GM19438 (cell line): ENCODE measurements at regions not wholly inside any gene's neighbourhood (a gene's known extent, or its start where the extent isn't known, plus 50 kb on each side); places are given as distances from the start of the nearest gene placed in this dataset.
A peak's percentile ranks its signal among the peaks of the same experiment; 100 is the strongest.

Experiments used
- ATAC-seq: cut with Tn5 transposase; IDR thresholded peaks from one replicate; pipeline ENCODE4 v1.9.1; 2021; ENCODE audit warnings: low read depth; ENCODE audit not compliant: unreplicated experiment

- no peak for ATAC-seq
Observed at GRCh38 chr3:106204160-106204868, 335.5 kb upstream of the CBLB start.

GRCh38 chr3:106206146-106206545 lies 337.3 kb upstream of the CBLB start:
- peak; percentile 84 for ATAC-seq

- no peak for ATAC-seq
Observed at GRCh38 chr3:106206613-106207012, 337.8 kb upstream of the CBLB start.

GRCh38 chr3:106208251-106208650 lies 339.4 kb upstream of the CBLB start:
- ATAC-seq: no peak

- no peak for ATAC-seq
Observed at GRCh38 chr3:106208967-106209366, 340.2 kb upstream of the CBLB start.

- ATAC-seq: no peak
Observed at GRCh38 chr3:106209482-106209881, 340.7 kb upstream of the CBLB start.

- ATAC-seq: no peak
Observed at GRCh38 chr3:106210923-106211322, 342.1 kb upstream of the CBLB start.

GRCh38 chr3:106212665-106213222 lies 343.9 kb upstream of the CBLB start:
- no peak for ATAC-seq

- no peak for ATAC-seq
Observed at GRCh38 chr3:106213954-106214353, 345.1 kb upstream of the CBLB start.

- no peak for ATAC-seq
Observed at GRCh38 chr3:106214641-106215040, 345.8 kb upstream of the CBLB start.

GRCh38 chr3:106215047-106215446 lies 346.2 kb upstream of the CBLB start:
- no peak for ATAC-seq

GRCh38 chr3:106217745-106218144 lies 348.9 kb upstream of the CBLB start:
- no peak for ATAC-seq

GRCh38 chr3:106227068-106227467 lies 358.3 kb upstream of the CBLB start:
- no peak for ATAC-seq

- ATAC-seq: no peak
Observed at GRCh38 chr3:106228271-106228670, 359.5 kb upstream of the CBLB start.

GRCh38 chr3:106229495-106230278 lies 360.9 kb upstream of the CBLB start:
- ATAC-seq: no peak

GRCh38 chr3:106231086-106231485 lies 362.3 kb upstream of the CBLB start:
- no peak for ATAC-seq

GRCh38 chr3:106232956-106233355 lies 364.1 kb upstream of the CBLB start:
- ATAC-seq: no peak

GRCh38 chr3:106239195-106239697 lies 370.4 kb upstream of the CBLB start:
- no peak for ATAC-seq

GRCh38 chr3:106241593-106241992 lies 372.8 kb upstream of the CBLB start:
- no peak for ATAC-seq

GRCh38 chr3:106242781-106243180 lies 374.0 kb upstream of the CBLB start:
- ATAC-seq: no peak

GRCh38 chr3:106245400-106245799 lies 376.6 kb upstream of the CBLB start:
- no peak for ATAC-seq
